Tibial nerve (tissue), 4 donors: ENCODE measurements at regions not wholly inside any gene's neighbourhood (a gene's known extent, or its start where the extent isn't known, plus 50 kb on each side); places are given as distances from the start of the nearest gene placed in this dataset.

Experiments used
- DNase-seq, 2 donors: peaks; one replicate each; pipeline ENCODE4 v3.0.0-alpha.2; 2019; ENCODE audit warnings: low spot score in 2 of 2
- H3K27ac ChIP-seq, 4 donors: fragments of 200-600 bp; sonication (generic) in 3 of 4; one replicate each; pipeline ENCODE4 v1.5.1; 2017 to 2019; ENCODE audit warnings: mild to moderate bottlenecking in 1 of 4
- H3K27me3 ChIP-seq, 2 donors: fragments of 200-600 bp; sonication (generic) in 1 of 2; one replicate each; pipeline versions ENCODE4 v1.5.1 to v1.6.0; 2017 to 2019
- H3K36me3 ChIP-seq, 3 donors: fragments of 200-600 bp; sonication (generic); one replicate each; pipeline ENCODE4 v1.5.1; 2018 to 2019
- H3K4me1 ChIP-seq, 4 donors: fragments of 200-600 bp; sonication (generic) in 3 of 4; one replicate each; pipeline ENCODE4 v1.5.1; 2017 to 2019
- H3K4me3 ChIP-seq, 4 donors: fragments of 200-600 bp; sonication (generic) in 3 of 4; one replicate each; pipeline ENCODE4 v1.5.1; 2017 to 2019; ENCODE audit warnings: mild to moderate bottlenecking in 1 of 4, moderate library complexity in 1 of 4
- H3K9me3 ChIP-seq, 4 donors: fragments of 200-600 bp; sonication (generic) in 3 of 4; one replicate each; pipeline ENCODE4 v1.5.1; 2017 to 2019
- EP300 ChIP-seq, 2 donors: sonication (generic); formaldehyde crosslinking; IDR thresholded peaks; one replicate each; pipeline ENCODE4 v1.6.1; 2017; ENCODE audit warnings: antibody characterized with exemption in 2 of 2, mild to moderate bottlenecking in 1 of 2
- POLR2A ChIP-seq, 2 donors: fragments of 450-650 bp; IDR thresholded peaks; one replicate each; pipeline ENCODE4 v1.6.1; 2017; ENCODE audit warnings: antibody characterized with exemption in 2 of 2, mild to moderate bottlenecking in 2 of 2, moderate library complexity in 2 of 2
- WGBS, 2 donors: methylation state at CpG; one replicate each; pipeline ENCODE4 v1.1.5; 2018; 5-methylcytosine and 5-hydroxymethylcytosine counted together
- TF ChIP-seq, protein P1 (sequence below), 5 experiments: fragments of 200-600 bp in 3 of 5; fragments of 450-650 bp in 2 of 5; sonication (generic) in 3 of 5; IDR thresholded peaks; one replicate each; pipeline ENCODE4 v1.5.1; 2016 to 2019; ENCODE audit warnings: antibody characterized with exemption in 5 of 5, mild to moderate bottlenecking in 3 of 5, moderate library complexity in 2 of 5

- H3K27ac ChIP-seq = no peak overlapping the region
- H3K4me3 ChIP-seq = no peak overlapping the region
- no peaks in the 10 kb centered on the region for H3K27me3 ChIP-seq
- H3K9me3 ChIP-seq = no peaks in the 10 kb centered on the region
- 76 to 82% methylated on average over 7 of the region's 7 CpGs for WGBS, 2 donors
- no peak for DNase-seq
- H3K36me3 ChIP-seq = no peaks in the 10 kb centered on the region
- no peaks in the 10 kb centered on the region for H3K4me1 ChIP-seq
- TF ChIP-seq, protein P1, sequence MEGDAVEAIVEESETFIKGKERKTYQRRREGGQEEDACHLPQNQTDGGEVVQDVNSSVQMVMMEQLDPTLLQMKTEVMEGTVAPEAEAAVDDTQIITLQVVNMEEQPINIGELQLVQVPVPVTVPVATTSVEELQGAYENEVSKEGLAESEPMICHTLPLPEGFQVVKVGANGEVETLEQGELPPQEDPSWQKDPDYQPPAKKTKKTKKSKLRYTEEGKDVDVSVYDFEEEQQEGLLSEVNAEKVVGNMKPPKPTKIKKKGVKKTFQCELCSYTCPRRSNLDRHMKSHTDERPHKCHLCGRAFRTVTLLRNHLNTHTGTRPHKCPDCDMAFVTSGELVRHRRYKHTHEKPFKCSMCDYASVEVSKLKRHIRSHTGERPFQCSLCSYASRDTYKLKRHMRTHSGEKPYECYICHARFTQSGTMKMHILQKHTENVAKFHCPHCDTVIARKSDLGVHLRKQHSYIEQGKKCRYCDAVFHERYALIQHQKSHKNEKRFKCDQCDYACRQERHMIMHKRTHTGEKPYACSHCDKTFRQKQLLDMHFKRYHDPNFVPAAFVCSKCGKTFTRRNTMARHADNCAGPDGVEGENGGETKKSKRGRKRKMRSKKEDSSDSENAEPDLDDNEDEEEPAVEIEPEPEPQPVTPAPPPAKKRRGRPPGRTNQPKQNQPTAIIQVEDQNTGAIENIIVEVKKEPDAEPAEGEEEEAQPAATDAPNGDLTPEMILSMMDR (IDR thresholded peaks at IDR 0.05) = no peak
- TF ChIP-seq EP300 (IDR thresholded peaks at IDR 0.05) (no peak), POLR2A (IDR thresholded peaks at IDR 0.05) (no peak)
Measured at GRCh38 chr18:9038277-9038871, 64.1 kb upstream of the NDUFV2 start.

GRCh38 chr18:9039441-9040071, 62.9 kb upstream of the NDUFV2 start:
- no peak overlapping the region for H3K27ac ChIP-seq
- no peaks in the 10 kb centered on the region for H3K9me3 ChIP-seq
- no peaks in the 10 kb centered on the region for H3K27me3 ChIP-seq
- TF ChIP-seq POLR2A (IDR thresholded peaks at IDR 0.05) = no peak
- no peak for TF ChIP-seq EP300 (IDR thresholded peaks at IDR 0.05)
- TF ChIP-seq, protein P1 (IDR thresholded peaks at IDR 0.05) = no peak
- 70 to 89% methylated on average over 3 of the region's 3 CpGs for WGBS, 2 donors
- H3K4me3 ChIP-seq = no peak overlapping the region
- H3K4me1 ChIP-seq = no peaks in the 10 kb centered on the region
- no peaks in the 10 kb centered on the region for H3K36me3 ChIP-seq
- no peak for DNase-seq

DNA sequence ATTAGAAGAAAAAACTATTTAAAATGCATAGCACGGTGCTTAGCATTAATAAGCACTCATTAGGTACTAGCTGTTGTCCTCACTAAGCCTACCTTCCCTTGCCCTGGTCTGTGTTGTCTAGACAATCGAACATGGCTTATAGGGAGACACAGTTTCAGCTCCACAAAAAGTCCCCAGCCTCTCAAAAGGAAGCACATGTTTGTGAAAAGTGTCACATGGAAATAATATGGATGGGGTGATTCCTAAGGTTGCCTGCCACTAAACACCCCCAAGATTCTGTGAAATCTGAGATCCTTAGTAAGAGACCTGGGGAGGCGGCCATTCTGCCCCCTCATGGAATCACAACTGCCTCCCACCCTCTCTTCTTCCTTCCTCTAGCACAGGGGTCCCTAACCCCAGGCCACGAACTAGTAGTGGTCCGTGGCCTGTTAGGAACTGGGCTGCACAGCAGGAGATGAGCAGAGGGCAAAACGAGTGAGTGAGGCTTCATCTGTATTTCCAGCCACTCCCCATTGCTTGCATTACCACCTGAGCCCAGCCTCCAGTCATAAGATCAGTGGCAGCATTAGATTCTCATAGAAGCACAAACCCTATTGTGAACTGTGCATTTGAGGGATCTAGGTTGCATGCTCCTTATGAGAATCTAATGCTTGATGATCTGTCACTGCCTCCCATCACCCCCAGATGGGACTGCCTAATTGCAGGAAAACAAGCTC, 59.6 kb upstream of the NDUFV2 start:
- TF ChIP-seq POLR2A (IDR thresholded peaks at IDR 0.05) (no peak), EP300 (IDR thresholded peaks at IDR 0.05) (no peak)
- TF ChIP-seq, protein P1 (IDR thresholded peaks at IDR 0.05) = no peak
- DNase-seq = no peak
- WGBS, 2 donors = 85 to 88% methylated on average over 6 of the region's 6 CpGs
- Histone ChIP-seq H3K4me3 (no peak overlapping the region), H3K27ac (no peak overlapping the region), H3K36me3 (no peaks in the 10 kb centered on the region), H3K4me1 (no peaks in the 10 kb centered on the region), H3K27me3 (no peaks in the 10 kb centered on the region), H3K9me3 (no peaks in the 10 kb centered on the region)

DNA sequence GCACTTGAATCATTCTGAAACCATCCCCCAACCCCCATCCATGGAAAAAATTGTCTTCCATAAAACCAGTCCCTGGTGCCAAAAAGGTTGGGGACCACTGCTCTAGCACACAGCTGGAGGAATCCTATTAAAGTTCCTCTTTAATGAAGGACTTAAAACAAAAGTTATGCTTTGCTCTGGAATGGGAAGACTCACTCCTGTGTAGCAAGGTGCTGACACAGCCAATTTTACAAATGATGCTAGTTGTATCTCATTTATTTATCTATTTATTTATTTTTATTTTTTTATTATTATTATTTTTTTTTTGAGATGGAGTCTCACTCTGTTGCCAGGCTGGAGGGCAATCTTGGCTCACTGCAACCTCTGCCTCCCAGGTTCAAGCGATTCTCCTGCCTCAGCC, 58.9 kb upstream of the NDUFV2 start:
- H3K27me3 ChIP-seq = no peaks in the 10 kb centered on the region
- no peak overlapping the region for H3K27ac ChIP-seq
- H3K4me3 ChIP-seq = no peak overlapping the region
- WGBS, 2 donors = 91 to 95% methylated on average over 1 of the region's 1 CpG
- no peaks in the 10 kb centered on the region for H3K36me3 ChIP-seq
- H3K4me1 ChIP-seq = no peaks in the 10 kb centered on the region
- no peak for DNase-seq
- no peaks in the 10 kb centered on the region for H3K9me3 ChIP-seq
- TF ChIP-seq, protein P1 (IDR thresholded peaks at IDR 0.05) = no peak
- no peak for TF ChIP-seq EP300 (IDR thresholded peaks at IDR 0.05)
- no peak for TF ChIP-seq POLR2A (IDR thresholded peaks at IDR 0.05)

- TF ChIP-seq POLR2A (IDR thresholded peaks at IDR 0.05) (no peak), EP300 (IDR thresholded peaks at IDR 0.05) (no peak)
- TF ChIP-seq, protein P1 (IDR thresholded peaks at IDR 0.05) = no peak
- H3K27ac ChIP-seq = no peak overlapping the region
- no peaks in the 10 kb centered on the region for H3K36me3 ChIP-seq
- no peaks in the 10 kb centered on the region for H3K27me3 ChIP-seq
- peaks cover 0 to 14% (median 0%) of the 10 kb centered on the region in 4 donors for H3K9me3 ChIP-seq
- H3K4me1 ChIP-seq = no peaks in the 10 kb centered on the region
- no peak overlapping the region for H3K4me3 ChIP-seq
- DNase-seq = no peak
- 68 to 83% methylated on average over 7 of the region's 7 CpGs for WGBS, 2 donors
Measured at GRCh38 chr18:9047715-9048114, 54.8 kb upstream of the NDUFV2 start.
